ENCODE measurements at regions not wholly inside any gene's neighbourhood (a gene's known extent, or its start where the extent isn't known, plus 50 kb on each side); places are given as distances from the start of the nearest gene placed in this dataset.
"Not testable (repeated sequence)": the region's sequence is repeated elsewhere in the genome, so short reads cannot be mapped to it uniquely, and the experiment has no call there.

DNA sequence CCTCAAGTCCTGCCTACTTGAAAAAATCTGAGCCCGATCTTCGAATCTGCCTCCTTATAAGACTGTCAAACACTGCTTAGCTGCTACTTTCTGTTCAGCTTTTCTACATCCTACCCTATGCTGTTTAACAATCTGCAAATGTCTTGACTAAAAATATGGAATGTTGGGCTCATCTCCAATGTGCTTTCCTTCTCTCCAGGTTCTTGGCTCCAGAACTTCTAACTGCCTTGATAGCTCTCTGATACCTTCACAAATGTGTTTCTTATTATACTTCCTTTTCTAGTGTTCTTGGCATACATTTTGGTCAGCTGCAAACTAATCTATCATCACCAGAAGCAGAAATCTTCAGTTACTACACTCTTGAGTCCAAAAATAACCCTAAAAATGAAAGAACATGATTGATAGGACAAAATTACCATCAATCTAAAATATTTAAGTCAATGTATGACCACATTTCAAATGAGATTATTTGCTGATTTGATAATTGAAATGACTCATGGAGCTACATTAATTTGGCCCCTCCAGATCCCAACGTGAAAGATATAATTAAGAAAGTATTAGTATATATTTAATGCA lies 372.3 kb upstream of the MON1B start:
- DNase-seq: no peak

DNA sequence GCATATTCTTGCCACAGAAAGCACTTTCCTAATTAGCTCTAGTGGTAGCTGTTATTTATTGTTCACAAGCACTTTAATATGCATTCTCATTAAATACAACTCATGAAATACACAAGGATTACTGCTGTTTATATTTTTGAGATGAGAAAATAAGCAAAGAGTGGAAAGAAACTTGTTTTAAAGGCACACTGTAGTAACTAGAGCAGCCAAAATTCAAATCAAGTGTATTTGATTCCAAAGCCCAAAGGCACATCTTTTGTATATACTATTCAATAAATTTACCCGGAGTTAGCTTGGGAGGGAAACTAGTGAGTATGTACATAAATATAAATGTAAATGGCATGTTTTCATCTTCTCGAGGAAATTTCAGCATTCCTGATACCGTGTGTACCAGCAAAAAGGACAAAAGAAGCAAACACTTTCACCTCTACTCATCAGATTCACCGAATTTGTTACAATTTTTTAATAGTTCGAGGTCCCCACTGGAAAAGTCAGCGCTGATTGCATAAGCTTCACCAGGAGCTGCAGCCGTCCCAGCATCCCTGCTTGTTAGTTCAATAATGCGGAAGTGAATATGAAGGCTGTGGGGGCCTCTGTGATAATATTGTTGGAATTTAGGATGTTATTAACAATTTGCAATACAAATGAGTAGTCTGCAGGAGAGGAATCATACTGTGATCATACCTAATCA lies 371.6 kb upstream of the MON1B start:
- DNase-seq: no peak

DNA sequence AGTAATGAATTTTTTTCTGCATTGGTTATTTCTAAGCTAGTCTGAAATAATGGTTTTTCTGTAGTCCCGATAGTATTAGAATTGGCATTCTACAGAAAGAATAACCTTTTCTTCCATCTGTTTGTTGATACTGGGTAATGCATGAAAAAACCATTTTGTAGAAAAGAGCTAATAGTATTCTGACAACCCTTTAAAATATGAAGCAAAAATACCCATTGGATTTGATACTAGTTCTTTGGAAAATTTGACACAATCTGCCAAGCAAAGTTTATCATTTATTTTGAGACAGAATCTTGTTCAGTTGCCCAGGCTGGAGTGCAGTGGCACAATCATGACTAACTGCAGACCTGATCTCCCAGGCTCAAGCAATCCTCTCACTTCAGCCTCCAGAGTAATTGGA lies 366.8 kb upstream of the MON1B start:
- no peak for DNase-seq

DNA sequence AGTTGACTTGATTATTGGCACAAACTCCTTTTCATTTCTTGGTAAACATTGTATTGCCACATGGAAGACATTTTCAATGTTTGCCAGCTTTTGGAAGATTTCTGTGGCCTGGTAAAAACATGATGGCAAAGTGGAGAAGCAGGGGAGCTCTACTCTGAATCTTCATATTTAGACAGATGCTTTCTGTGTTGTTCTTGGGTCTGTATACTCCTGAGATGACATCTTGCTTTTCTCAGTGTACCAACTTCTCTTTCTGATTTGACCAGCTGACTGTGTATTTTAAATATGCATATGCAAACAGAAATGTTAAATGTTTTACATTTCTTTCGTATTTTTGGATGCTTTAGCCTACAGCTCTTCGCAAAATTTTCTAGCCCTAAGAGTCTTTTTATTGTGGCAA lies 366.2 kb upstream of the MON1B start:
- no peak for DNase-seq

DNA sequence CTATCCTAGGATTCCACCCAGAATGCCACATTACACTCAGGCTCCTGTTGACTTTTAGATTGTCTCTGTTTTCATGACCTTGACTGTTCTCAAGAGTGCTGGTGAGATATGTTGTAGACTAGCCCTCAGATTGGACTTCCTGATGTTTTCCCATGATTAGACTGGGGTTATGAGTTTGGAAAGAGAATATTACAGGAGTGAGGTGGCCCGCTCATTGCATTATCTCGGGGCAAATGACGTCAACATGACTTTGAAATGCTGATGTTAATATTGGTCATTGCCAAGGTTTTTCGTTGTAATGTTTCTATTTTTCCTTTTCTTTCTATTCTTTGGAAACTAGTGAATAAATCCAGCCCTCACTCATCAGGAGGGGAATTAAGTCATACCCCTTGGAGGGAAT lies 355.7 kb upstream of the MON1B start:
- DNase-seq: no peak

DNA sequence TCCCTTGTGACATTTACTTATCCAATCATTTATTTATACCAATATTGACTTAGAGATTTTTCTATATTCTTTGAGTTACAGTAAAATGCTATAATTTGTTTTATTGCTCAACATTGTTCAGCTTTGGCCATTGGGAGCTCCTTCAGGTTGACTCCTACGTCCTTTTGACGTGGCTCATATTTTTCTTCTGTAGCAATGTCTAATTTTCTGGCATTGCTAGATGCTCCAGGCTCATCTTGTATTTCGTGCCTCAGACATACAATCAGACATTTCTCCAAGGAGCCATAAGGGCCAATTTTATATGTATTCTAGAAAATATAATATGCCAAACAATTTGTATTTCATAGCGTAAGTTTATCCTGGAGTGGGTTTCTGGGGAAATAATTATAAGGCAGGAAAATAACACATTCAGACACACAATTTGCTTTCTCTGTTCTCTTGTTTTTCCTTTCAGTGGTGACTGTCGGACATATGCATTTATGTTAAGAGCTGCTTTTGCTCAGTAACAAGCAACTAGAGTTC lies 355.1 kb upstream of the MON1B start:
- no peak for DNase-seq

DNA sequence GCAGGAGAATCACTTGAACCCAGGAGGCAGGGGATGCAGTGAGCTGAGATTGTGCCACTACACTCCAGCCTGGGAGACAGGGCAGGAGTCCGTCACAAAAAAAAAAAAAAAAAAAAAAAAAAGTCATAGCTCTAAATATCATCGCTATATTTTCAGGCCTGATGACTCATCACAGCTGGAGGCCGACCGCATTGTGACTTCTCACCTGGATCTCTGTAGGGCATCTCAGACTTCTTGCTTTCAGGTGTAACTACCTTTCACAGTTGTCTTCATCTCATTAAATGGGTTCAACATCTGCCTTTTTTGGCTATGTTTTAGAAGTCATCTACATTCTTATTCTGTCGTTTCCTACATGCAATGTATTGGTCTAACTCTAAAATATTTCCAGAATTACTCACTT lies 353.1 kb upstream of the MON1B start:
- no peak for DNase-seq

DNA sequence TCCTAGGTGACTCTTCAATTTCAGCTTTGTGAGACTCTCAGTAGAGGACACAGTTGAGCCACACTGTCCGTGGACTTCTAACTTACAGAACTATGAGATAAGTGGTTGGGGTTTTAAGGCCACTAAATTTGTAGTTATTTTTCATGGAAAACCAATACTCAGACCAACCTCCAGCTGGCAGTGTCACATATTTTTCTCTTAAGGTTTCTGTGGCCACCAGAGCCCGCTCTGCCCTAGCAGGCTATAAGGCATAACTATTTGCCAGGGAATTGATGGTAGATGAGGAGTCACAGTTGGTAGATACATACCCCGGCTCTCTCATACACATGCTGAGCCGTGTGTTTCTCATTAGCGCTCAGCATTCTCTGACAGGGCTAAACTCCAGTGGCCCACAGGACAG lies 336.8 kb upstream of the MON1B start:
- no peak for DNase-seq

DNA sequence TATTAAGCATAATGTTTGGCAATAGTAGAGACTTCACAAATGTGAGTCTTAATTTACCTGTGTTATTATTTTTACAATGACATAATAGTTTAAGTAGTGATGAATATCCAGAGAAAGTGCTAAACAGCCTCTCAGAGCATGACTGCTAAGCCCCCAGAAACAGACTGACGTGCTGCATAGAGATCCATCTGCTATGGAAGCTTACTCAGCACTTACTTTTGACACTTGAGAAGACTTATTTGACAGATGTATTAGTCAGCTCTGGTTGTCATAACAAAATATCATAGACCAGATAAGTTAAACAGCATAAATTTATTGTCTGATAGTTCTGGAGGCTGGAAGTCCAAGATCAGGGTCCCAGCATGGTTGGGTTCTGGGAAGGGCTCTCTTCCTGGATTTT lies 334.9 kb upstream of the MON1B start:
- no peak for DNase-seq

DNA sequence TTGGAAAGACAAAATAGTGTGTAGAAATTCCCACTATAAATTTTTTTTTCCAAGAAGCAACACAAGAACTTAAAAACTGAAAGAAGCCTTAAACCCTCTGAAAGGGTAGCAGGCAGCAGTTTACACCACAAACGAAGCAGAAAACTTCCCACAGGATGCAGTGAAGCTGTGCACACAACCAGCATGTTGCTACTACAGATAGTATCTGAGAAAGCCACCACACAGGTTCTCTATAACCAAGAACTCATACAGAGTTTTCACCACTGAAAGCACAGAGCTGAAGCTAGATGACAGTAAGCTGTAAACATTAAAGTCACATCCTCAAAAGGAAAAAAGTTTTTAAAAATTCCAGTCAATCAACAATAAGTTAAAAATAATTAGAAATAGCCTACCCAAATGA lies 333.6 kb upstream of the MON1B start:
- DNase-seq: no peak

DNA sequence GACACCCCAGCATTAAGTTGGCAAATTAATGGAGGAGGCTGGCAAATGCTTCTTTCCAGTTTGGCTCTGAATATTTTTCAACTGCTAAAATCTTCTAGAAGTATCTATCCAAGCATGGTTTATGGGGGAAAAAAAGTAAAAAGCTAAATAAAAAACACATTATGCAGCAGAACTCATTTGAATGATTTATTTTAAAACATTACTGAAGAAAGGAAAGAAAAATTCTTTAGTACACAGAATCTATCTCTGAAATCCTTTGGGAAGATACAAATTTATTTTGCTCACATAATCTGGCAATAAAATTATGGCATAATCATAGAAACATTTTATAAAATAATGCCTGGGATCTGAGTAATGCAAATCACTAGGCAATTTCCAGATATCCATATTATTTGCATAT lies 328.1 kb upstream of the MON1B start:
- DNase-seq: no peak

DNA sequence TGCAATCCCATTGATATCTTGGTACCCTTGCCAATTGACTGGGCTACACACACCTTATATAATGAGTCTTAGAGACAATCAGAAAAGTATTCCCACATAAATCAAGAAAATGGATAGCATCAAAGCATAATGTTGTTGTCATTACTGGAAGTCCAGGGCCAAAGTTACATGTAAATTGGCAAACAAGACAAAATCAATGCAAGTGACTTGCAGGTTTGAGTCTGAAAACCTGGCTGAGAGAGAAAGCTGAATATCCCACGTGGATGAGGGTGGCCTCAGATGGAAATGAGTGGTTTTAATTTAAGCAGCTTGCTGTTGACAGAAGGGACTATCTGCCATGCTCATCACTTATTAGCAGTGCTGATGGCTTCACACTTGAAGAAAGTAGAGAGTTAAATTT lies 324.0 kb upstream of the MON1B start:
- DNase-seq: no peak

DNA sequence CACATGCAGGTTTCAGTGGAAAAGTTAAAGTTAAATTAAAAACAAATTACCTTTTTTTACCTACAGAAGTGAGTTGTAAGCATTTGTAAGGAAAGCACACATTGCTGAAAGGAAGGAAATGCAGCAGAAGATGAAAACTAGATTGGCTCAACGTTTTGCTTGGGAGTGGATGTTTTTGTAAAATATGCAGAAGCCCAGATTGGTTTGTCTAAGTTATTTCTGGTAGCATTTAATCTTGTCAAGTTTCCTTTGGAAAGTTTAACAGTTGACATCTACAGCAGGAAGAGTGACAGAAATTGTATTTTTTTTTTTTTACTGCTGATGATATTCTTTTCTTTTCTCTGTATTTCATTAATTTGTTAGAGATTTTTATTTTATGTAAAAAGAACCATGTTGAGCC lies 315.1 kb upstream of the MON1B start:
- DNase-seq: no peak

DNA sequence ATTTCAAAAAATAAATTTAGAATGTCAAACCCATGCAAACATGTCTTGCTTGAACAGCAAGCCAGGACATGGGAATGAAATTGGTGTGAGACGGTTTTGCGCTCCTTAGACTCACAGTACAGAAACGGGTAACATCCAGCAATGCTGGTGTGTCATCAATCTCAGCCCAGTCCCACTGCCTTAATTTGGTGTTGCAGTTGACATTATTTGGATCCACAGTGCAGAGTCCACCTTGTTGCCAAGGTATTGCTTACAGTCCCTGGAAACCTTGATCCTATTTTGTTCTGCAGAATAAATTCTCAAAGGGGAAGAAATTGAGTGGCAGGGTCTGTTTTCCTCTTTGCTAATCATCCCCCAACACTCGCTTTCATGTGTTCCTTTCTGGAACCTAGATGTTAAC lies 311.6 kb upstream of the MON1B start:
- no peak for DNase-seq

DNA sequence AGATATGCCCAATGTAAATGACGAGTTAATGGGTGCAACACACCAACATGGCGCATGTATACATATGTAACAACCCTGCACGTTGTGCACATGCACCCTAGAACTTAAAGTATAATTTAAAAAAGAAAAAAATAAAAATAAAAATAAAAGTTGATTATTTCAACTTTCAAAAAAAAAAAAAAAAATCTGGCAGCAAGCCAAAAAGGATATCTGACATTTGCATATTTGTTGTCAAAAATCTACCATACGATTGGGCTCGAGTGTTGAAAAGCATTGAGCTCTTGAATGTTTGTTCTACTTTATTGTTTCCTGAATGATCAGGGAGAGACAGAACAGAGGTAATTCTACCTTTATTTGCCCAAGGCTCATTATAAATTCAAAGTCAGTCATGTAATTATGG lies 310.5 kb upstream of the MON1B start:
- DNase-seq: not testable (repeated sequence)

DNA sequence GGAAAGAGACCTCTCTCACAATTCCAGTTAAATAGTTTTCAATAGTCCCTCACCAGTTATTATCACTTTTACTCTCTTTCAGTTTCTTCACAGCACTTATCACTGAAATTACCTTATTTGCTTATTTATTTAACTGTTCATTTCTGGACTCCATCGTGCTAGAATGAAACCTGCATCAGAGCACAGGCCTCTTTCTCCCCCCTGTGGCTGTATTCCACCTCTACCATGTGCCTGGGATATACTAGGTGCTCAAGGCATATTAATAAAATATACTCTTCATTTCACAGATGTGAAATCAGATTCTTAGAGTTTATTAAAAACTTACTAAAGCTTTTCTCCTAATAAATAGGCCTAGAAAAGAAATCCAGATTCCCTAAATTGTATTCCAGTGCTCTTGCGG lies 308.9 kb upstream of the MON1B start:
- DNase-seq: no peak

DNA sequence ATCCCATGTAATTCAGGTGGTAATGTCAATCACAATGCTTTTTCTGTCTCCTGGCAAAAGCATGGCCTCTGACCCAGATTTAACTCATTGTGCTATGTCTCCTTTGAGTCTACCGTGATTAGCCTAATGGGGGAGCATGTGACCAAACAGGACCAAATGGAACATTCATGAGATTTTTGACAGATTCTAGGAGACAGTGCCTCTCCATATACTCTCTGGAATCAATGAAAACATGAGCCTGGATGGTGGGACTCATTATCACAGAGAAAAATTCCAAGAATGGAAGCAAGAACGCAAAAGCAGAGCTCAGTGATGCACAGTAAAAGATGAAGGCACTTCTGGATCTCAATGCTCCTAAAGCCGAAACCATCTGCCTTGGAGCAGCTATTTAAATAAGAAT lies 307.9 kb upstream of the MON1B start:
- DNase-seq: no peak

DNA sequence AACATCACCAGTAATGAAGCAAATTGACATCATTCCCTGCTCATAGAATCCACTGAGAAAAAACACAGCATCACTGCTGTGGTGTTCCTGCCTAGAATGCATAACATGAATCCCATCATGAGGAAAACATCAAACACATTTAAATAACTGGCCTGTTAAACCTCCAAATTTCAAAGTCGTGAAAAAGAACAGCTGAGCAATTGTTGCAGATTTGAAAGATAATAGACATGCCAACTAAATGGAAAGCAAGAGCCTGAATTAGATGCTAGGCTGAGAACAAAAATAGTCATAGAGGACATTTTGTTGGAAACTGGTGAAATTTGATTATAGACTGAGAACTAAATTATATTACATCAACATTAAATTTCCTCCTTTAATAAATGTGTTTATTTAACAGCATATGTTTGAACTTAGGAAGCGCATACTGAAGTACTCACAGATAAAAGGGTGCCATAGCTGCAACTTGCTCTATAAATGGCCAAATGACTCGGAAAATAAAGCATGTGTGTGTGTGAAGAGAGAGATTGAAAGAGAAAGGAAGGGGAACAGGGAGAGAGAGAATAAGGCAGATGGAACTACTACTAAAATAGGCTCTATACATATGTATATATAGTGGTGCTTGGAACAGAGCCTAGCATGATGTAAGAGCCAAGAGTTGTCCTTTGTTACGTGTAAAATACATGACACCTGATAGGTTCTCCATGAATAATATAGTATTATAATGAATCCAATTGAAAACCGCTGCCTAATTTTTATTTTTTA lies 305.0 kb upstream of the MON1B start:
- no peak for DNase-seq

DNA sequence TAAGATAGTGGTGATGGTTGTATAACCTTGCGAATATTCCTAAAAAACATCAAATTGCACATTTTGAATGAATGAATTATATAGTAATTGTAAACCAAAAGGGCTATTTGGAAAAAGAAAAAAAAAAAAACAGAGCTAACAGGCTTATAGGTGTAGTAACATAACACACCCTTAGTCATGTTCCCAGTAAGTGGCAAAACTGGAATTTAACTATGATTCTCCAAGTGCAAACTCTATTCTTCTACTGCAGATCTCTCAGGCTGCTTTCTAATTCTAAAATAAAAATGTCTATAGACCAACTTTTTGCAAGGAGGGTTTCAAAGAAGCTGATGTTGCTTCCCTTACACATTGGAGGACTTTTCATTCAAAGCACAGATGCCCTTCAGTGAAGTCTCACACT lies 293.2 kb upstream of the MON1B start:
- DNase-seq: no peak

DNA sequence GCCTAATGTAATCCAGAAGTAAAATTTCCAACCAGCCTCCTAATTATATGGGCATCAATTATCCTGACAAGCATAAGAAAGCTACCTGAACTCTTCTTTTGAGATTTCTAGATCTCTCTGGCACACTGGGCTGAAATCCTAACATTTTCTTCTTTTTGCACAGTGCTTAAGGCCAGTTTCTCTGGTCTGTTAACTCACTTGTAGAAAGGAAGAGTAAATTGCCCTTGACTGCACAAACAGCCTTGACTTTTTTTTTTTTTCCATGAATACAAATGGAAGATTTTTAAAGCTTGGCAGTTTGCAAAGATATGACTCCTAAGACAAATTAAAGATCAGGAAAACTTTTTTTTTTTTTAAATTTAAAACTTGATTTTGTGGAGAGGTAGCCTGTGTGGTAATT lies 291.2 kb upstream of the MON1B start:
- DNase-seq: no peak

DNA sequence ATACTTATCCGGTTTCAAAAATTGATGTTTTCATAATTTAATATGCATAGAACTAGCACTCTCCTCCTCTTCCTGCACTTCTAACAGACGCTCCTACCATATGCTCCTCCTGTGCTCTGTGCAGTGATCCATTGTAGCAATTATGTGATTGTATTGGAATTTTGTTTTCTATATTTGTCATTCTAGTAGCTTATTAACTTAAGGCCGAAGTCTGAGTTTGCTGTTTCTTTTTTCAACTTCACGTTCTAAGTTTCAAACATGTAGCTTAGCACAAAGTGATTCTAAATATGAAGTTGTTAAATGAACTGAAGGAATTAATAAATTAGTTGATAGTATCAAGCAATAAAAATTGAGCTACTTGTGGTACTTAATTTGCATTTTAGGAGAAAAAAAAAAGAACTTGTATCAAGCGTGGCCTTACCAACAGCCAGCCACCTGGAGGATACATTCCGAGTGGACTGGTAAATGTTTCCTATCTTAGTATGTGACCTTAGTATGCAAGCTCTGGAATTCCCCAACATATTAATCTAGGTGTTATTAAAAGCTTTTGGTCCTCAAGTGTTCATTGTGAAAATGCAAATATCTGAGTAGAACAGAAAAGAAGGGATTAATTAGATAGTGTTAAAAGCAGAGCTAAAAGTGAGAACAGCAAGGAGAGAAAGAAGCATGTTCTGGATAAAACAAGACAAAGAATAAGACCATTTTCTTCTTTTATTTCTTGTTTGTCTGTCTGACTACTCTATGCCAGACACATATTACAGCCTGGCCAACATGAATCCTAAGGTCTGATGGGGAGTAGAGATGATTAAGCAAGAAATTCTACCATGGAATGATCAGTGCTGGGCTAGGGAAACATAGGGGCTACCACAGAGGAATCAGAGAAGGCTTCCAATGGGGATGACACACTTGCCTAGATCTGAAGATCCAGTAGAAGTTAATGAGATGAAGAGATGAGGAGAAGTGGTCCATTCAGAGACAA lies 290.4 kb upstream of the MON1B start:
- DNase-seq: no peak

DNA sequence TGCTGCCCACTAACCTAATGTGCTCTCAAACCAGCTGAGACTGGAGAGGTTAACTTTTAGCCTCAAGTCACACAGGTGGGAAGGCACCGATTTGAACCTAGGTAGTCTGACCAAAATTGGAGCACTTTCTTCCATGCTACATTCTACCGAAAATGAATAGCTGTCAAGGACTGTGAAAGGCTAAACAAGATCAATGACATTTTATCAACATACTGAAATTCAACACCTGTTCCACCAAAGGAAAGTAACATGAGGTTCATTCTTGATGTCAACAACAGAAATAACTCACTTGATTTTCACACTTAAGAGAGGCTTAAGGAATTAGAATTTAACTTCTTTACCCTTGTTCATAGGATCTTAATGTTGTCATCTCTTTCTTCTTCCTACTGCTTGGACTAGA lies 284.4 kb upstream of the MON1B start:
- no peak for DNase-seq

DNA sequence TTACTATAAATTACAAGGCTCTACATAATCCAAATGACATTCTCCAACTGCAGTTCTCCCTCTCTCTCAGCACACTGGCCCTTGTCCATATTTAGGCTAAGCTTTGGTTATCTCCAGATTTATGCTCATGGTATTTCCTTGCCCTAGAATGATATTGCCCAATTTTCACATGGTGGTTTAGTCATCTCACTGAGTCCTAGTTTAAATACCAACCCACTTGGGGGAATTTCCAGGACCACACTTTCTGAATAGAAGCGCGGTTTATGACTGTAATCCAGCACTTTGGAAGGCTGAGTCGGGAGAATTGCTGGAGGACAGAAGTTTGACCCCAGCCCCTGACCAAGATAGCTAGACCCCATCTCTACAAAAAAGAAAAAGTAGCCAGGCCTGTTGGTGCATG lies 280.1 kb upstream of the MON1B start:
- no peak for DNase-seq

Data from activated CD4-positive, alpha-beta T cell treated with anti-CD3 and anti-CD28 coated beads for 48 hours (primary cell).